Peyer's patch (tissue), 4 donors: ENCODE measurements at regions not wholly inside any gene's neighbourhood (a gene's known extent, or its start where the extent isn't known, plus 50 kb on each side); places are given as distances from the start of the nearest gene placed in this dataset.

Source experiments
- DNase-seq, 3 donors: peaks; one replicate each; pipeline ENCODE4 v3.0.0-alpha.2; 2017 to 2019
- H3K27ac ChIP-seq, 4 donors: fragments of 200-600 bp; sonication (generic); one replicate each; pipeline ENCODE4 v1.5.1; 2016 to 2019
- H3K27me3 ChIP-seq, 2 donors: fragments of 200-600 bp; sonication (generic); one replicate each; pipeline ENCODE4 v1.5.1; 2019
- H3K36me3 ChIP-seq, 3 donors: fragments of 200-600 bp; sonication (generic); one replicate each; pipeline ENCODE4 v1.5.1; 2016 to 2019
- H3K4me1 ChIP-seq, 4 donors: fragments of 200-600 bp; sonication (generic); one replicate each; pipeline ENCODE4 v1.5.1; 2016 to 2019
- H3K4me3 ChIP-seq, 4 donors: fragments of 200-600 bp; sonication (generic); 1 replicate in 3 of 4; 2 replicates in 1 of 4; pipeline ENCODE4 v1.5.1; 2016 to 2019; ENCODE audit warnings: mild to moderate bottlenecking in 1 of 4
- H3K9me3 ChIP-seq, 4 donors: fragments of 200-600 bp; sonication (generic); one replicate each; pipeline ENCODE4 v1.5.1; 2016 to 2019; ENCODE audit warnings: mild to moderate bottlenecking in 1 of 4
- POLR2A ChIP-seq, 2 donors: fragments of 450-650 bp; IDR thresholded peaks; one replicate each; pipeline ENCODE4 v1.5.1; 2017; ENCODE audit warnings: antibody characterized with exemption in 2 of 2, mild to moderate bottlenecking in 2 of 2, moderate library complexity in 2 of 2
- TF ChIP-seq, protein P1 (sequence below), 6 experiments: fragments of 450-650 bp in 4 of 6; fragments of 200-600 bp in 2 of 6; sonication (generic) in 1 of 6; IDR thresholded peaks; one replicate each; pipeline ENCODE4 v1.5.1; 2017 to 2019; ENCODE audit warnings: antibody characterized with exemption in 6 of 6, mild to moderate bottlenecking in 3 of 6, moderate library complexity in 1 of 6

DNA sequence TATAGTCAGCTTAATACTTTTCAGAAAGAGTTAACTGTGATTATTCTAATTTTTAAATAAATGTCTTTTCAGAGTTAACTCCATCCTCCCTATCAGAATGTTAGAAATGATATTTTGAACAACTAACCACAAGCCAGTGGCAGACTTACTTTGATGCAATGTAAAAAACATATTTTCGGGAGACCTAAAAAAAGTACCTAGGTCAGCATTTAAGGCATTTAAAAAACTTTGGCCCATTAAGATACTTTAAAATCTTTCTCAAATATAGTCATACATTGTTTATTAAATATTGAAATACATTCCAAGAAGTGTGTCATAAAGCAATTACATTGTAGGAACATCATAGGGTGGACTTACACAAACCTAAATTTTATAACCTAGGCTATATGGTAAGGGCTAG is 426.1 kb downstream of the PABPC4L start:
- Histone ChIP-seq H3K4me1 (no peaks in the 10 kb centered on the region), H3K27ac (no peak overlapping the region), H3K27me3 (no peaks in the 10 kb centered on the region), H3K9me3 (peaks cover 0 to 2% (median 0%) of the 10 kb centered on the region in 4 donors), H3K4me3 (no peak overlapping the region), H3K36me3 (no peaks in the 10 kb centered on the region)
- no peak for DNase-seq
- TF ChIP-seq POLR2A (IDR thresholded peaks at IDR 0.05) = no peak
- TF ChIP-seq, protein P1, sequence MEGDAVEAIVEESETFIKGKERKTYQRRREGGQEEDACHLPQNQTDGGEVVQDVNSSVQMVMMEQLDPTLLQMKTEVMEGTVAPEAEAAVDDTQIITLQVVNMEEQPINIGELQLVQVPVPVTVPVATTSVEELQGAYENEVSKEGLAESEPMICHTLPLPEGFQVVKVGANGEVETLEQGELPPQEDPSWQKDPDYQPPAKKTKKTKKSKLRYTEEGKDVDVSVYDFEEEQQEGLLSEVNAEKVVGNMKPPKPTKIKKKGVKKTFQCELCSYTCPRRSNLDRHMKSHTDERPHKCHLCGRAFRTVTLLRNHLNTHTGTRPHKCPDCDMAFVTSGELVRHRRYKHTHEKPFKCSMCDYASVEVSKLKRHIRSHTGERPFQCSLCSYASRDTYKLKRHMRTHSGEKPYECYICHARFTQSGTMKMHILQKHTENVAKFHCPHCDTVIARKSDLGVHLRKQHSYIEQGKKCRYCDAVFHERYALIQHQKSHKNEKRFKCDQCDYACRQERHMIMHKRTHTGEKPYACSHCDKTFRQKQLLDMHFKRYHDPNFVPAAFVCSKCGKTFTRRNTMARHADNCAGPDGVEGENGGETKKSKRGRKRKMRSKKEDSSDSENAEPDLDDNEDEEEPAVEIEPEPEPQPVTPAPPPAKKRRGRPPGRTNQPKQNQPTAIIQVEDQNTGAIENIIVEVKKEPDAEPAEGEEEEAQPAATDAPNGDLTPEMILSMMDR (IDR thresholded peaks at IDR 0.05) = no peak

DNA sequence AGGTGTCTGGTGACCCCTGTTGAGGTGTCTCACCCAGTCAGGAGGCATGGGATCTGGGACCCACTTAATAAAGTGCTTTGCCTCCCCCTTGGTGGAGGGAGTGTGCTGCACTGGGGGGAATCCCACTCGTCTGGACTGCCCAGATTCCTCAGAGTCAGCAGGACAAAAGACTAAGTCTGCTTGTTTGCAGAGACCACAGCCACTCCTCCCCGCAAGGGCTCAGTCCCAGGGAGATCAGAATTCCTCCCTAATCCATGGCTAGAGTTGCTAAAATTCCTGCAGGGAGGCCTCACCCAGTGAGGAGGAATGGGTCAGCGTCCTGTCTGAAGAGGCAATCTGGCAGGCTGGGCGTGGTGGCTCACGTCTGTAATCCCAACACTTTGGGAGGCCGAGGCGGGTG is 442.2 kb downstream of the PABPC4L start:
- no peaks in the 10 kb centered on the region for H3K4me1 ChIP-seq
- H3K9me3 ChIP-seq = no peaks in the 10 kb centered on the region
- DNase-seq = no peak
- H3K36me3 ChIP-seq = no peaks in the 10 kb centered on the region
- H3K4me3 ChIP-seq = no peak overlapping the region
- no peak overlapping the region for H3K27ac ChIP-seq
- TF ChIP-seq, protein P1 (IDR thresholded peaks at IDR 0.05) = no peak
- no peak for TF ChIP-seq POLR2A (IDR thresholded peaks at IDR 0.05)
- H3K27me3 ChIP-seq = no peaks in the 10 kb centered on the region

DNA sequence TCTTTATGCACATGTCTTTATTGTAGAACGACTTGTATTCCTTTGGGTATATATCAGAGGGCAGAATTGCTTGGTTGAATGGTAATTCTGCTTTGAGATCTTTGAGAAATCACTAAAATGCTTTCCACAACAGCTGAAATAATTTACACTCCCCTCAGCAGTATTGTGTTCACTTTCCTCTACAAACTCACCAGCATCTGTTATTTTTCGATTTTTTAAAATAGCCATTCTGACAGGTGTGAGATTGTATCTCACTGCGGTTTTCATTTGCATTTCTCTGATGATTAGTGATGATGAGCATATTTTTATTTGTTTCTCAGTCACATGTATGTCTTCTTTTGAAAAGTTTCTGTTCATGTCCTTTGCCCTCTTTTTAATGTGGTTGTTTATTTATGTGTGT is 459.8 kb downstream of the PABPC4L start:
- H3K4me1 ChIP-seq = no peaks in the 10 kb centered on the region
- no peak overlapping the region for H3K4me3 ChIP-seq
- no peak for TF ChIP-seq POLR2A (IDR thresholded peaks at IDR 0.05)
- TF ChIP-seq, protein P1 (IDR thresholded peaks at IDR 0.05) = no peak
- no peaks in the 10 kb centered on the region for H3K27me3 ChIP-seq
- DNase-seq = no peak
- peaks cover 0 to 2% (median 0%) of the 10 kb centered on the region in 4 donors for H3K9me3 ChIP-seq
- H3K27ac ChIP-seq = no peak overlapping the region
- no peaks in the 10 kb centered on the region for H3K36me3 ChIP-seq

DNA sequence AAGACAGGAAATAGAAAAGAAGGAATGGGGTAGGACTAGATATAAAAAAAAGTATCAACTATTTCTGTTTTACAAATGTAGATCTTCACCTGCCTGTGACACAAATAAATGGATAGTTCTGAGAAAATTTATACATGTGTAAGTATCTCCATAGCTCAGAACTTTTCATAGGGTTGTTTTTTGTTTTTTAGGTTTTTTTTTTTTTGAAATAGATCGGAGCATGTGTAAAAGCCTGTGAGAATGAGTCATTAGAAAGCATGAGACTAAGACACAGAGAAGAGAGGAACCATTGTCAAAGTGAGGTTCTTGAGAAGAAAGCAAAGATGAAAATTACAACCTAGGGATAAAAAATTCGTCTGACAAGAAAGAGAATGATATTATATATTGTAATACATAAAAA is 481.6 kb downstream of the PABPC4L start:
- no peaks in the 10 kb centered on the region for H3K27me3 ChIP-seq
- no peak for TF ChIP-seq POLR2A (IDR thresholded peaks at IDR 0.05)
- TF ChIP-seq, protein P1 (IDR thresholded peaks at IDR 0.05) = no peak
- no peaks in the 10 kb centered on the region for H3K36me3 ChIP-seq
- H3K9me3 ChIP-seq = no peaks in the 10 kb centered on the region
- H3K4me3 ChIP-seq = no peak overlapping the region
- DNase-seq = no peak
- H3K4me1 ChIP-seq = no peaks in the 10 kb centered on the region
- no peak overlapping the region for H3K27ac ChIP-seq

DNA sequence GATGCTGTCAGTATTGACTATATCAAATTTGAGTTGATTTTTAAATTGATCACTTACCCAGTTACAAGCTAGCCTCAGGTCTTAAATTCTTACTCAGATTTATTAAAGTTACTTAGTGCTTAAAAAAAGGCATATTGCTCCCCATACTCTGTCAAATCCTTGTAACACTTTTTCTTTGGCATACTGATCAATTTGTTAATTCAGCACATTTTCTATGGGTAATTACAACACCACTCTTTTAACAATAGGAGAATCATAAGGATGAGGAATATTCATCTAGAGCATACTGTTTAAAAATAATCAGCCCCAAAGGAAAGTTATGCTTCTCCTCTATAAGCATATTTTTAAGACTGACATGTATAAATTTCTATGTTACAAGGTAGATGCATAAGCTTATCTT is 482.5 kb downstream of the PABPC4L start:
- Histone ChIP-seq H3K27me3 (no peaks in the 10 kb centered on the region), H3K36me3 (no peaks in the 10 kb centered on the region)

DNA sequence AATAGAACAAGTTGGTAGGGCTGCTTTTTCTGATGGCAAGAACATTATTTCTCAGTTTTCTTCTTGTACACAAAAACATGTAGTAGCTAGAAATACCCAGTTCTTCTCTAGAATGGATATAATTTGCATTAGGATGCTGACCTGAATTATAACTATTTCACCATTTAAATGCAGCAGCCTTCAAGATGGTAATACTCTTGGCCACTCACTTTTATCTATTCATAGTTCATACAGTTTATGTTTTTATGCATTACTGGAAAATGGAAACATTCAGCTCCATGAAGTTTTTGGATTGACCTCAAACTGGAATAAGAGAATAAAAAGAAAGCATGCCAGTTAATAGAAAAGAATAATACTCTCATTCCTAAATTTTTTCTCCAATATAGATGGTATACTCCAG is 487.4 kb downstream of the PABPC4L start:
- no peak for DNase-seq
- Histone ChIP-seq H3K4me3 (no peak overlapping the region), H3K9me3 (no peaks in the 10 kb centered on the region), H3K27ac (no peak overlapping the region), H3K27me3 (no peaks in the 10 kb centered on the region), H3K36me3 (no peaks in the 10 kb centered on the region), H3K4me1 (no peaks in the 10 kb centered on the region)
- TF ChIP-seq, protein P1 (IDR thresholded peaks at IDR 0.05) = no peak
- TF ChIP-seq POLR2A (IDR thresholded peaks at IDR 0.05) = no peak

More for the DNA sequence above, 482.5 kb downstream of the PABPC4L start:
- H3K9me3 ChIP-seq = no peaks in the 10 kb centered on the region
- no peak for TF ChIP-seq POLR2A (IDR thresholded peaks at IDR 0.05)
- H3K27ac ChIP-seq = no peak overlapping the region
- H3K4me1 ChIP-seq = no peaks in the 10 kb centered on the region
- no peak for DNase-seq
- no peak overlapping the region for H3K4me3 ChIP-seq
